ENCODE measurements at regions not wholly inside any gene's neighbourhood (a gene's known extent, or its start where the extent isn't known, plus 50 kb on each side); places are given as distances from the start of the nearest gene placed in this dataset.

DNA sequence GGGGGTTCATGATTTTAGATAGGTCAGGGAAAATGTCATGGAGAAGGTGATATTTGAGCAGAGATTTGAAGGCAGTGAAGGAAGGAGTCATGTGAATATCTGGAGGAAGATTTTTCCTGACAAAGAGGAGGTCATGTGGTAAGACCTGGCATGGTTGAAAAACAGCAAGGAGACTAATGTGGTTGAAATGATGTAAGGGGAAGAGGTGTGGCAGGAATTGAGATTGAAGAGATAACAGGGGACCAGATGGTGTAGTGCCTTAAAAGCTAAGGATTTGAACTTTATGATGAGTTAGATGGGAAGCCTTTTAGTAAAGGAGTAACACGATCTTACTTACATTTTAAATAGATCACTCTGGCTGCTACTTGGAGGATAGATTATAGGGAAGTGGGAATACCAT is 210.9 kb downstream of the RTL9 start:
- no peak overlapping the region for H3K4me3 ChIP-seq (ENCODE audit: low read length)
- TF ChIP-seq, protein P1, sequence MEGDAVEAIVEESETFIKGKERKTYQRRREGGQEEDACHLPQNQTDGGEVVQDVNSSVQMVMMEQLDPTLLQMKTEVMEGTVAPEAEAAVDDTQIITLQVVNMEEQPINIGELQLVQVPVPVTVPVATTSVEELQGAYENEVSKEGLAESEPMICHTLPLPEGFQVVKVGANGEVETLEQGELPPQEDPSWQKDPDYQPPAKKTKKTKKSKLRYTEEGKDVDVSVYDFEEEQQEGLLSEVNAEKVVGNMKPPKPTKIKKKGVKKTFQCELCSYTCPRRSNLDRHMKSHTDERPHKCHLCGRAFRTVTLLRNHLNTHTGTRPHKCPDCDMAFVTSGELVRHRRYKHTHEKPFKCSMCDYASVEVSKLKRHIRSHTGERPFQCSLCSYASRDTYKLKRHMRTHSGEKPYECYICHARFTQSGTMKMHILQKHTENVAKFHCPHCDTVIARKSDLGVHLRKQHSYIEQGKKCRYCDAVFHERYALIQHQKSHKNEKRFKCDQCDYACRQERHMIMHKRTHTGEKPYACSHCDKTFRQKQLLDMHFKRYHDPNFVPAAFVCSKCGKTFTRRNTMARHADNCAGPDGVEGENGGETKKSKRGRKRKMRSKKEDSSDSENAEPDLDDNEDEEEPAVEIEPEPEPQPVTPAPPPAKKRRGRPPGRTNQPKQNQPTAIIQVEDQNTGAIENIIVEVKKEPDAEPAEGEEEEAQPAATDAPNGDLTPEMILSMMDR (conservative IDR thresholded peaks at IDR 0.05; ENCODE audit: low read depth, low read length): no peak
- no peak for DNase-seq (ENCODE audit: low read depth)

DNA sequence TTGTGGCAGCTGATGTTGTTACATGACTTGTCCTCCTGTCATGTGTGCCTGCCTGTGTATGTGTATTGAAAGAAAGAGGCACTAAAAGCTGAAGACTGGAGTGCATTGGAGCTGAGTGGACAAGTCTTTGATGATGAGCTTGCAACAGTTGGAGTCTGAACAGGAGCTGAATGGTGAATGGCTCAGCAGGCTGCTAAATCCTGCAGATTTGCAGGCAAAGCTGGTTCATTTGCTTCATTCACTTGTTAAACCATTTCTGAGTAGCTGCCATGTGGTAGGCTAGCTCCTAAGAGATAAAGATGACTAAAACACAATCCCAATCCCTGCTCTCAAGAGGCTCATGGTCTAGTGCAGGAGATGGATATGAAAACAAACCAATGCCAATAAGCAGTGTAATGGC is 217.3 kb downstream of the CHRDL1 start:
- no peak overlapping the region for H3K4me3 ChIP-seq (ENCODE audit: low read length)
- DNase-seq (ENCODE audit: low read depth): no peak
- TF ChIP-seq, protein P1 (conservative IDR thresholded peaks at IDR 0.05; ENCODE audit: low read depth, low read length): no peak

DNA sequence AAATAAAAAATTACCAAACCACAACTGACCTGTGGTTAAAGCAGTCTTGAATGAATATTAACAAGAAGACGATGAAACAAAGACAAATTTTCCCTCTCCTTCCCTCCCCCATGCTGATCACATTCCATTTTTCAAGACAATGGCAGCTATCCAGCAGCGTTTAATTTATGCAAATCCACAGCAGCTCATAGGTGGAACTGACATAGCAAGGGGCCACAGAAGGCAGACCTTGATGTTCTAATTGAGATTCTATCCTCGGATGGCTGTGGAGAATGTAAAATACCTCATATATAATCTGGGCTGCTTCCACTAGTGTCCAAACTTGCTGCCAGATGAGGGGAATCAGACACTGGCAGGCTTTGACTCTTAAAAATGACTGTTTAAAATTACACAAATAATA is 211.5 kb downstream of the CHRDL1 start:
- H3K4me3 ChIP-seq (ENCODE audit: low read length): no peak overlapping the region
- no peak for DNase-seq (ENCODE audit: low read depth)
- TF ChIP-seq, protein P1 (conservative IDR thresholded peaks at IDR 0.05; ENCODE audit: low read depth, low read length): no peak

DNA sequence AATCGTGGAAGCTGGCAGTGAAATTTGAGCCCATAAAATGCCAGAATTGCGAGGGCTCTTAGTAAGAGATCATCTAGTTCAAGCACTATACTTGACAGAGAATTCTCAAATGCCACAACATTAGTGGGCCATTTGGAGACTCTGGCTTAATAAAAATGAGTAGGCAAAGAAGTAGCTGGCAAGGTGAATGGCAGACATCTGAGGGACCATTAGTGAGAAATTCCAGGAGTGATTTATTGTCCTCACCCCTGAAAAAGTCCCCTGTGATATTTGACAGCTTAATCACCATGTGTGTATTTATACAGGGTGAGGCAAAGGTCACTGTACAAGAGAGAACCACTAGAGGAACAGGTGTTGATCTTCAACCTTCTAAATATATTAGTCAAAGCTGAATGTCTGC is 207.5 kb downstream of the CHRDL1 start:
- TF ChIP-seq, protein P1 (conservative IDR thresholded peaks at IDR 0.05; ENCODE audit: low read depth, low read length): no peak

DNA sequence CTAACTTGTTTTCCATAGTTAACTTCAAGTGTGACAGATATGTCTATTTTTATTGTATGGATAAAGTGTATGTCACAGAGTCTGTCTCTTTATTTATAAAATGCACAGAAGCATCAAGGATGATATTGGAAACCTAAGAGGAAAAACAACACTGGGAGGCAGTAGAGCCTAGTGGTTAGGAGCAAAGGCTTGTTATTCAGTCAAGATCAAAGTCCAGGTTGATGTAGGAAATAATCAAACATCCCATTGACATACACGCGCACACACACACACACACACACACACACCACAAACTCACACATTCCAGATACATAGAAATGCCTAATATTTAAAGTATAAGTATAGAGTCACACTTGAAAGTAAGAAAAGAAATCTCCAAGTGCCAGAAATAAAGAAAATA is 206.8 kb downstream of the CHRDL1 start:
- H3K4me3 ChIP-seq (ENCODE audit: low read length): no peak overlapping the region
- TF ChIP-seq, protein P1 (conservative IDR thresholded peaks at IDR 0.05; ENCODE audit: low read depth, low read length): no peak
- DNase-seq (ENCODE audit: low read depth): no peak

More for the DNA sequence above, 207.5 kb downstream of the CHRDL1 start:
- H3K4me3 ChIP-seq (ENCODE audit: low read length): no peak overlapping the region
- DNase-seq (ENCODE audit: low read depth): no peak

DNA sequence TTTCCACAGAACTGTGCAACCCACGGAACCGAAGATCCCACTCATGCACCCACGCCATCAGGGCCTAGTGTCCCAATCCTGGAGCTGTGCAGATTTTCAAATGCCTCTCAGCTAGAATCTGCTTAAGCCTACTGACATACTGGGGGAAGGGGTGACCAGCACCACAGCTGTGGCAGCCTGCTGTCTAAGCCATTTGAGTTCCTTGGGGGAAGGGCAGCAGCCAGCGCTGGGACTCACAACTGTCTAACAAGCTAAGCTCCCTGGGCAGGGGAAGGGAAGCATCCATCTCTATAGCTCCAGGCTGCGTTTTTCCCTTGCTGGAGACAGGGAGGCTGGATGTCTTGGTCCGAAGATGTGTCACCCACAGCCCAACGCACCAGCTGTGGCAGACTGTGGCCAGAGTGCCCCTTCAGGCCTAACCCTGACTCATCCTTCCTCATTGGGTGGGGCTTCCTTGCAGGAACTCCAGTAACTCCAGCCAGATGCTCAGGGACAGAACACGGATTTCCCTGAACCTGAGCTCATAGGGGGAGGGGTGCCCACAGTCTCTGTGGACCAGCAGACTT is 194.8 kb downstream of the CHRDL1 start:
- H3K4me3 ChIP-seq (ENCODE audit: low read length): no peak overlapping the region
- no peak for DNase-seq (ENCODE audit: low read depth)
- TF ChIP-seq, protein P1 (conservative IDR thresholded peaks at IDR 0.05; ENCODE audit: low read depth, low read length): no peak

DNA sequence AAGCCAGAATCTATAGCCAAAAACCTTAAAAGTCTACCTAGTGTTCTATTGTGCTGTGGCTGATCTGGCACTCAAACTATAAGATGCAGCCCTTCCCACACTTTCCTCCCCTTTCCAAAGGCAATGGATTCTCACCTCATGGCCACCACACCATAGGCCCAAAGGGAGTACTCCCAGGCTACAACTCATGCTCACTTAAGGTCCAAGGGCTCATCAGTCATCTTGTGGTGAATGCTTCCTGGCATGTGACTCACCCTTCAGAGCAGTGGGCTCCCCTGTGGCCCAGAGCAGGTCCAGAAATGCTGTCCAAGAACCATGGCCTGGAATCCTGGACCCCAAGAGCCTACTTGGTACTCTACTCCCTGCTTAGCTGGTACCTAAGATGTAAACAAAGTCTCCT is 181.0 kb downstream of the CHRDL1 start:
- H3K4me3 ChIP-seq (ENCODE audit: low read length): no peak overlapping the region
- TF ChIP-seq, protein P1 (conservative IDR thresholded peaks at IDR 0.05; ENCODE audit: low read depth, low read length): no peak
- no peak for DNase-seq (ENCODE audit: low read depth)
